GM19455 (cell line): ENCODE measurements at regions not wholly inside any gene's neighbourhood (a gene's known extent, or its start where the extent isn't known, plus 50 kb on each side); places are given as distances from the start of the nearest gene placed in this dataset.

Source experiments
- ATAC-seq: cut with Tn5 transposase; IDR thresholded peaks from one replicate; pipeline ENCODE4 v1.9.1; 2021; ENCODE audit not compliant: unreplicated experiment

DNA sequence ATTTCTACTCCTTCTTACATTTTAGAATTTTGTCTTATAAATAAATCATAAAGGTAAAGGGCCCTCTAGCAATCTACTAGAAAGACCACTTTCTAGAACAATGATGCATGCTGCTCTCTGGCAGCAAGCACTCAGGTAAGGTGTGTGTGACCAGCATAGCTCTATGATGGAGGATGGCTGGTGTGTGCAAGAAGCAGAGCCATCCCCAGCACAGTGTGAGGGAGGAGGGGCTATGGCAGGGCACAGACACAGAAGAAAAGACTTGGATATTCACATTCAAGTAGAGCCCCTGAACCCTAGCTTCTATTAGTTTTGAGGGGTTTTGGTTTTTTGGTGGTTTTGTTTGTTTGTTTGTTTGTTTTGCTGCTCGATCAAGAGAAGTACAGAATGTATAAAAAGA is 277.1 kb upstream of the CCDC54 start:
- ATAC-seq: no peak

DNA sequence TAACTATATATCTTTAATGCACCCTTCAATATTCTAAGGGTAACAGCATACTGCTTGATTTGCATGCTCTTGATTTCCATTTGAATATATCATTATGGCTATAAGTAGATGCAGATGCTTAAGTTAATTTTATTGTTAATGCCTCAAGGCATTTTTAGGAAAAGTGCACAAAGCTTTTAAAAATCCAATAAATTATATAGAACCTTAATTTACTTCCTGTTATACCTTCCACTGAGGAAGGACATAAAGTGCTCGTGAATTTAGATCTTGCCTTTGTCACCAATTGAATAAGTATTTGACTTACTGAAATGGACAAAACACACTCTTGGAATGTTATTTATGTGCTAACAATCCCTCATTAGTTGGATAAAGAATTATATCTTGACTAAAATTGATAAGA is 276.7 kb upstream of the CCDC54 start:
- no peak for ATAC-seq

DNA sequence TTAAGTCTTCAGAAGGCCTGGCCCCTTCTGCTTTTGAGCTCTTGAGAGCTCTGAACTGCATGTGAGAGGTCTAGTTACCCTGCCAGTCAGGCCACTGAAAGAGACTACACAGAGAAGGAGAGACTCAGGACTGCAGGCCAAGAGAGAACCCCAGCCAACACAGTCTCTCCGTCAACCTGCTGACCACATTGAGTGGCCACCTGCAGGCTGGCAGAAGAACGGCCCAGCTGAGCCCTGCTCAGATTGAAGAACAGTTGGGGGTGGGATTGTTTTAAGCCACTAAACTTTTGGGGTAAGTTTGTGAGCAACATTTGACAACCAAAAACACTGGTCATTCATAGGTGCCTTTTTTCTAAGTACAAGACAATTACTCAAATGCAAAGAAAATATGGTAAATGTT is 273.5 kb upstream of the CCDC54 start:
- ATAC-seq: no peak

DNA sequence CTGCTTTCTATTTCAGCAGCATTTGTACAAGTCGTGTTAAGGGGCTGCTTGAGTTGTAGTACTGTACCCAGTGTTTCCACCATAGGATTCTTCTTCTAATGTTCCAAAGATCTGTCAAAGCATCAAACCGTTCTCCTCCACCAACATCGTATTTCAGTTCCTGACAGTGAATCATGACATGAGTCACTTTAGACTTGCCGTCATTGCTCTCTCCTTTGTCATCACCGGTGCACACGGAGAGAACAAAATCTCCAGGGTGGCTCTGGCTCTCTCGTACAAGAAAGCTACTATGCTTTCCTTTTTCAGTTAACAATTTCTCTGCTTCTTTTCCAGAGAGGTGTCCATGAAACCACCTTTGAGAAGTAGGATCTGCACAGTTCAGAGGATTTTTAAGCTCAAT is 270.9 kb upstream of the CCDC54 start:
- ATAC-seq: no peak

DNA sequence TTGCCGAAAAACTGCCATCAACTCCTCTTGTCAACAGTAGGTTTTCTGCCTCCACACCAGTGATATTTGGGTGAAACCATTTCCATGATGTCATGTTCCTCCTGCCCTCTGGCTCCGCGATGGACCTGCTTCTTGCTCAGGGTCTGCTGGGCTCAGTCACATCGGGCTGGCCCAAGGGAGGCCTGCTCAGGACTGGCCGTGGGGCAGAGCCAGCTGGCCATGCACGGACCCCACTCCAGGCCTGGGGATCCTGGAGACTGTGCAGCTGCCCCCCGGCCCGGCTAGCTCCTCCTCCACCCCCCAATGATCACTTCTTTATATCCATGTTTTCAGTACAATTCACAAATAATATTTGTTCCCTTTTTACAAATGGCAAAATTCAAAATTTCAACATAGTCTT is 270.3 kb upstream of the CCDC54 start:
- ATAC-seq: no peak

DNA sequence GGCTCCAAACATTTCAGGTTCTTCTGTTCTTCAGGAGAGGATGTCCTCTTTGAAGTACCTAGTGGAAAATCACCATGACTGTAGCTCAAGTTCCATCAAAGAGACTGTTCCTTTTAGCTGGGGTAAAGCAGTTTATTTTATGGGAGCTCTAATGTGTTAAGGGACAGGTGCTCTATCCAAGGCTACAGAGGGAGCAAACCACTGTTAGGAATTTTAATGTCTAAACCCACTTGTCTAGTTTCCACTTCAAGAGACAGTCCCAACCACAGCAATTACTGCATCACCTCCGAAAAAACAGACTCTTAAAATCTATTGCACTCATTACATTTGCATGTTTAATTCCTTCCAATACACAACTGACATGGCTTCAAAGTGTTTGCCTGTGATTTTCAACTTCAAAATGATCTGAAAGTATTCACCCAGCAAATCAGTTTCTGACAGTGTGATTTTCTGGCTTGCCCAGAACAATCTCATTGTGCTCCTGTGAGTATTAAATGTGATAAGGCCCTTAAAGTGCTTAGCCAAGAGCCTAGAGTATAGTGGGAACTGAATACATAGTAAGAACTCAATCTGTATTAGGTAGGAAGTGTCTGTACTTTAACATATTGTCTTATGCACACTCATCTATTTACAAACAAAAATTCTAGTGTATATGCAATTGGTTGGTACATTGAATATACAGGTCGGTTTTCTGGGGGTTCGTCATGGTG is 266.5 kb upstream of the CCDC54 start:
- no peak for ATAC-seq

DNA sequence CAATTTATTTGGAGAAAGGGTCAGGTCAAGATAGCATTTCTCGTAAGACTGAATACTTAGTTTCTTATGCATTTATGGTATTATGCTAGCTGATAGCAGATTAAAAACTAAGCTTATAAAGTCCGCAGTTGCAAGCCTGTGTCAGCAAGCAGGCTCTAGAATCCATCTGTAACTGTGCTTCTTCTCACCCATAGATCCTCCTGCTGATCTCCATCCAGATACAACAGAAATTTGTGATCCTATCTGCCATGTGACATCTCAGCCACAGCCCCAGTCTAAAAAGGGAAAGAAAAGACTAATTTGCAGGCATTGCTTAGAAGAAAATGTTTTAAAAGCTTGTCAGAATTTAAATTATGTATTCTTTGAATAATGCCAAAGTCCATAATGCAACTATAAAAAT is 265.4 kb upstream of the CCDC54 start:
- ATAC-seq: no peak

DNA sequence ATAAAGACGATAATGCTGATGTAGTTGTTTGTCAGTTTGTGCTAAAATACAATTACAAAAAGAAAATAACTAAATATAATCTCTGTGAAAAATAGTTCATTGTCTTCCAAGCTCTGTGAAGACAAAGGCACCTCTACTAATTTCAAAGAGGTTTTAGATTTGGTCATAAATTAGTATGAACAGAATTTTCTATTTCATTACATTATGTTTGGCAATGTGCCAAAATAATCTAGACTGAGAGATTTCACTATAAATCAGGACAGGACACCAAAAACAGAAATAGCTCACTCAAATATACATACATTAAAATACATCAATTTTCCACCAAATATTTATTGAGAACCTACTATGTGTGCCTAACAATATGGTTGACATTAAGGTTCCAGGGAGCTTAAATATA is 264.9 kb upstream of the CCDC54 start:
- no peak for ATAC-seq

DNA sequence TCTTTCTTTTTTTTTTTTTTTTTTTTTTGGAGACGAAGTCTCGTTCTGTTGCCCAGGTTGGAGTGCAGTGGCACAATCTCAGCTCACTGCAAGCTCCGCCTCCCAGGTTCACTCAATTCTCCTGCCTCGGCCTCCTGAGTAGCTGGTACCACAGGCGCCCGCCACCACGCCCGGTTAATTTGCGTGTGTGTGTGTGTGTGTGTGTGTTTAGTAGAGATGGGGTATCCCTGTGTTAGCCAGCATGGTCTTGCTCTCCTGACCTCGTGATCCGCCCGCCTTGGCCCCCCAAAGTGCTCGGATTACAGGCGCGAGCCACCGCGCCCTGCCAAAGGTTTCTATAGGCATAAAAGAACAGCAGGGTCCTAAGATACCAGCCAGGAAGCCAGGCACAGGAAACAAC is 261.0 kb upstream of the CCDC54 start:
- no peak for ATAC-seq

DNA sequence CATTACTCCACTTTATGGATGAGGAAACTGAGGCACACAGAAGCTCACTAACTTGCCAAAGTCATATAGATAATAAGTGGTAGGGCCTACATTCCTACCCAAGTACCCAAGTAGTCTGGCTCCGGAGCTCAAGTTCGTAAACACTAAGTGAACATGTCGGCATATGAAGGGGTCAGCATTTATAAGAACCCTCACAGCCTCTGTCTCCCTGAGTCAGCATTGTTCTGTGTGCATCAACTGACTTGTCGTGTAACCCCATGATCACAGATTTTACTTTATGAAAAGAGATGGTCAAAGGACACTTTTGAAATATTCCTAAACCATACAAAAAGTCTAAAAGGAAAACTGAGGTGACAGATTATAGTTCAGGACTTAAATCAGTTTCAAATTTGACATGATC is 260.1 kb upstream of the CCDC54 start:
- ATAC-seq: no peak

DNA sequence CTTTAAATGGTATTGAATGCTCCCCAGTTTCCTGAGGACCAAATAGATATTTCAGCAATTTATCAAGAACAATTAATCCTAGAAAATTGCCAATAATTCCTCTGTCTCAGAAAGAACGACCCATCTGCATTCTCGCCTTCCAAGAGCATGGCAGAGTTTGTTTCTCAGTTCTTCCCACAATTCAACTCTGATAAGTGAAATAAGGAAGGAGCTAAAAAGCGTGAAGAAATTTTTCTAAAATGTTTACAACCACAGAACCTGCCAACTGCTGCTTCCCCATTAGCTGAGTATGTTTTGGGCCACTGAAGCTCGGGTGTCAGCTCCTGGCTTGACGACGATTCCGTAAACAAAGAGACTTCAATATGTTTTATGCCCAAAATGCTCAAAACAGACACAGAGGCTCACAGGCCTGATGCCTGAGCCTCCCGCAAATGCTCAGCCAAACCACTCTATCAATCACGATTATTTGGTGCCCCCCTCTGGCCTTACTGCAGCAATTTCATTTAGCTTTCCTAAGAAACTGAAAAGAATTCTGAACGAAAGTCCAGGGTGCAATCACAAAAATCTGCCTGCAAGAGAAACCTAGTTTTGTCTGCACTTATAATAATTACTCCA is 259.2 kb upstream of the CCDC54 start:
- no peak for ATAC-seq

DNA sequence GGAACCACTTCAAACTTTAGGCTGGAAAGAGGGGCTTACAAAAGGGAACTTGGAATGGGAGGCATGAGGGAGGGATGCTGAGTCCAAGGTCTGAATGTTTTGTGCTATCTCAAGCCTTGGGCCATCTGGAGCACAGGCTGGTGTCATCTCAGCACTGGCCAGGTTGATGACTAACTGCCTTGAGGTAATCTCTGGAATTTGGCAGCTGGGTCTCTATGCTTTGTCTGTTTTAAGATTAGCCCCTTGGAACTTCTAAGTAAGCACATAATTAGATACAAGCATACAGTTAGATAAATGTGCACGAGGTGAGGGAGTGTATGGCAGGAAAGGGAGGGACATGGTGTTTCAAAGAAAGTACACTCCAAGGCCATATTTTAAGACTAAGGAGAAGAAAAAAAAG is 252.4 kb upstream of the CCDC54 start:
- ATAC-seq: no peak

DNA sequence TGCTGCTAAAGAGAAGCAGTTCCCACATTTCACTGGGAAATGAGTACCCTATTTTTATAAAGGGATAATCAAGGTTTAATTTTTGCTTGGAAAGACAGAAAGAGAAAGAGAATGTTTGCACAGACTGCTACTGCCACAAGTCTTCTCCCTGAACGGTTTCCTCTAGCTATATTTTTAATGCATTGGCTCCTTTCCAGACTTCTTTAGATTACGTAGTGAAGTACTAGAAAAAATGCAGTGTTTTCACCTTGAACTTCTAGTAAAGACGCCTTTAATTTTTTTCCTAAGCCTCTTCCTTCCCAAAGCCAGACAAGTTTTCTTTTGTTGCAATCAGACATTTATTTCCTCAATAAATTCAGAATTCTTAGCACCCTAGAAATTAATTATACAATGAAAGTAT is 248.3 kb upstream of the CCDC54 start:
- ATAC-seq: no peak

DNA sequence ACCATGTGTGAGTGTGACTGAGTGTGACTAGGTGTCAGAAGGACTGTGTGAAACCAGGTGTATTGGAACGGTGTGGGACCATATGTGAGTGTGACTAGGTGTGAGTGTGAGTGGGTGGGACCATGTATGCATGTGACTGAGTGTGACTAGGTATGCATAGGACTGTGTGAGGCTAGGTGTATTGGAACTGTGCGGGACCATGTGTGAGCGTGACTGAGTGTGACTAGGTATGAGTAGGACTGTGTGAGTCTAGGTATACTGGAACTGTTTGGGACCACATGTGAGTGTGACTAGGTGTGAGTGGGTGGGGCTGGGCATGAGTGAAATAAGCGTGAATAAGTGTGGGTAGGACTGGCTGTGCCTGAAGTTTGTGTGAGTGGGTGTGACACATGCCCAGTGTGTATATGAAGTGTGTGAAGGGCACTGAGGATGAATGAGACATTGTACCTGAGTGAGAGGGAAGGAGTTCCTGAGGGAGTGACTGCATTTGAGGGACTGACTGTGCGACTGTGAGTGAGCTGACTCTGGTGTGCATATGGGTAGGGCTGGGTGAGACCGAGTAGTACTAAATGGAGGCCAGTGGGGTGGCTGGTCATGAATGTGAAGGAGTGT is 247.0 kb upstream of the CCDC54 start:
- no peak for ATAC-seq

DNA sequence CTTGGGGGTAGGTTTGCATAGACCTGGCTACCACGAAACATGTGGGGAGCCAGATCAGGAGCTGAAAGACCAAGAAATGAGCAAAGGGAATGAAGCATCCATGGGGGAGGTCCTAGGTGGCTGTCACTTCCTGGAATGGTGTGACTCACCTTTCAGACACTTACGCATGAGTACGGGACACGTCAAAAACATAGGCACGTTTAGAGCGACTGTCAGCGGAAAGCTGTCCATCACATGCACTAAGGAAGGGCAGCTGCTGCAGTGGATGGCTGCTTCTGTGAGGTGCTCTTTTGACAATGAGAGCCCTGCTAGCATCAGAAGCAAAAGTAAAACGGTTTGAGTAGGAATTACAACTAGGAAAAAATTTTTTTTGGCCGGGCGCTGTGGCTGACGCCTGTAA is 244.6 kb upstream of the CCDC54 start:
- no peak for ATAC-seq

DNA sequence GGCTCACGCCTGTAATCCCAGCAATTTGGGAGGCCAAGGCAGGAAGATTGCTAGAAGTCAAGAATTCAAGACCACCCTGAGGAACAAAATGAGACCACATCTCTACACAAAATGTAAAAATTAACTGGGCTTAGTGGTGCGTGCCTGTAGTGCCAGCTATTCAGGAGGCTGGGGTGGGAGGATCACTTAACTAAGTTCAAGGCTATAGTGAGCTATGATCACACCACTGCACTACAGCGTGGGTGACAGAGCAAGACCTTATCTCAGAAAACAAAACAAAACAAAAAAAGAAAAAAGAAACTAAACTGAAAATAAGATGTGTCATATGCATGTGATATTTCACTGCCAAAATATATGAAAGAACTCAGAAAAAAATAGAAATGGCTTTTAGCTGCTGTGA is 243.3 kb upstream of the CCDC54 start:
- no peak for ATAC-seq

DNA sequence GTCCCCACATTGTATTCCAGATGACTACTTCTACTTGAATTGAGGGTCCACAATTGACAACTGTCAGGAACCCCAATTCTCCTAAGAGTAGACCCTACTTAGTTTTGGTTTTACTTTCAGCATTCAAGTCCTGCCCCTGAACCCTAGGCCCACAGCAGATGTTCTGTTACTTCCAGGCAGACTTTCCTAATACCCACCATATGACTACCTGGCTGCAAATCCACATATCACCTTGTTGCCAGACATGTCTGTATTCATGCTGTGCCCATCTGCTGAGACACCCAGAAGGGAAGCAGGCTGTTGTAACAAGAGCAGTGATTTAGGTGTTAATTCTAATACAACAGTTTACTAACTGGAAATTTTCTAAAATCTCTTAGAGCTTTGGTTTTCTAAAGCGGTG is 235.1 kb upstream of the CCDC54 start:
- no peak for ATAC-seq

DNA sequence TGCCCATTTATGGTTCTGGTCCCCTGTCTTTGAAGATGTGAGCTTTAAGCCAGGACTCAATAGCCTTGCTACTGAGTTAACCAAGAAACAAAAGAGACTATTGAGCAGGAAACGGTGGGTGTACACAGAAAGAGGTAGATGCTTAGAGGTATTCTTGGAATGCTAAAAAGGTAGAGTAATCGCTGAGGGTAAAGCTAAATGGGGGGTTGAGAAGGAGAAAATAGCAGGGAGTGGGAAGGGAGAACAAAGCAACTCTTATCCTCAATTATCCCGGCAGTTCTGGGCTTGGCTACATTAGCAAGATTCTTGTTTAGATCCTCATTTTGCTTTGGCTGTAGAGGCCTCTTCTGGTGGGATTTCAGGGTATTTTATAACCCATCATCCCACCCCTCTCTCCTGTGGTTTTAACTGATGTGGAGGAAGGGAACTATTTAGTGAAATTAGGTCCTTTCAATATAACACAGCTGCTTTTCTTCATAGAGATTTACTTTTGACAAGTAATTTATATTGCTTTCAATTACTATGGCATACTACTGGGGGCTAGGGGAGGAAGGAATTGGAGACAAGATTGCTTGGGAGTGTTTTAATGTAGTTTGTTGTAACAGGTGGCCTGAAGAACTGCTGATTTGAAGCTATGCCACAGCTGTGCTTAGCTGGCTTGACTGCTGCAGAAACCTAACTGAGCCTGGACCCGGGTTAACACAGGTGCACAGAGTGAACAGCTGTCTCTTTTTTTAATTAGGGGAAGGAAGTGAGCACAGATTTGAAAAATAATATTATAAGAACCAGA is 234.3 kb upstream of the CCDC54 start:
- no peak for ATAC-seq

DNA sequence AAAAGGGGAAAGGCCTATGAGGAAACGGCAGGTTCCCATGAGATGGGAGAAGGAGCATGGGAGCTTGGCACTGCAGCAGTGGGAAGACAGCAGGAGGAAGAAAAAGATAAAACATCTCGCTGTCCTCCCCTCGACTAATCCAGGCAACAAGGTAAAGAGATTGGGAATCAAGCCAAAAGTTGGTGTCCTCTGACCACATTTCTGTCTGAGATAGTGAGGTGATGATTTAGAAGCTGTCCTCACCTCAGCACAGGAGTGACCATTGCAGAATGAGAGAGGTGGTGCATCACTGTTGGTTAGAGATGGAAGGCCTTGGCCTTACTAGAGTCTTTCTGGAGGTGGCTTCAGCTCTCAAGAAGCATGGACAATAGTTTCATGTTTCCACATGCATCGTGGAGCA is 226.6 kb upstream of the CCDC54 start:
- no peak for ATAC-seq

DNA sequence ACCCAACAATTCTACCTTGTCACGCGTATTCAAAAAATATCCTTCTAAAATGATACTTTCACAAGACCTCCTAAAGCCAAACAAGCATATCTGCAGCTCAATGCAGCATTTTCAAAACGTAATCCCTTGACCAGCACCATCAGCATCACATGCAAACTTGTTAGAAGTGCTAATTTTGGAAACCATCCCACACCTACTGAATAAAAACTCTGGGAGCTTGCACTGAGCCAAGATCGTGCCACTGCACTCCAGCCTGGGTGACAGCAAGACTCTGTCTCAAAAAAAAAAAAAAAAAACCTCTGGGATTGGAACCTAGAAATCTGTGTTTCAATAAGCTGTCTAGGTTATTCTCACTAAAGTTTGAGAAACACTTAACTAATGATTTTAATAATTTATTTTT is 223.3 kb upstream of the CCDC54 start:
- ATAC-seq: no peak

DNA sequence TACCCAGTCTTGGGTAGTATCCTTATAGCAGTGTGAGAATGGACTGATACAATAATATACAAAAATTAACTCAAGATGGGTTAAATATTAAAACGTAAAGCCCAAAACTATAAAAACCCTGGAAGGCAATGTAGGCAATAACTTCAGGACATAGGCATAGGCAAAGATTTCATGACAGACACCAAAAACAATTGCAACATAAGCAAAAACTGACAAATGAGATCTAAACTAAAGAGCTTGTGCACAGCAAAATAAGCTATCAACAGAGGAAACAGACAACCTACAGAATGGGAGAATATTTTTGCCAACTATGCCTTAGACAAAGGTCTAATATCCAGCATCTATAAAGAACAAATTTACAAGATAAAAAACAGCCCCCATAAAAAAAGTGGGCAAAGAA is 204.8 kb upstream of the CCDC54 start:
- ATAC-seq: no peak

DNA sequence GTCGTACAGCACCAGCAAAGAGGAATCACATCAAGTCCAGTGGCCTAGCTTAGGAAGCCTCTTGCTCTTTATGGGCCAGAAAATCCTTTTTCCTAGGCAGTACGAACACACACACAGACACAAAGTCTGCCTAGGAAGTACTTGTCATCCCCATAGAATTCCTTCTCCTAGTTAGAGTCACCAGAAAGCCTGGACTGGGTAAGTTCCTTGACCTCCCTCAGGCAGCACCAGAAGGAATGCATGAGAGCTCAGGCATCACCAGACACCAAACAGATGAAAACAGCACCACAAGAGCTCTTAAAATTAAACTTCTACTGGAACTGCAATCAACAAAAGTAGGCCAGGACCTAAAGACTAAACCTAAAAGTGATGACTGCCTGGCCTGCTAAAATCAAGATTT is 192.9 kb upstream of the CCDC54 start:
- no peak for ATAC-seq
